ENCODE measurements at regions not wholly inside any gene's neighbourhood (a gene's known extent, or its start where the extent isn't known, plus 50 kb on each side); places are given as distances from the start of the nearest gene placed in this dataset.
"Not testable (repeated sequence)": the region's sequence is repeated elsewhere in the genome, so short reads cannot be mapped to it uniquely, and the experiment has no call there.

- no peak for DNase-seq (ENCODE audit: low spot score)
Observed at GRCh38 chr6:78589436-78589835, 277.9 kb upstream of the IRAK1BP1 start.

- no peak for DNase-seq (ENCODE audit: low spot score)
Observed at GRCh38 chr6:78593898-78594667, 273.3 kb upstream of the IRAK1BP1 start.

- DNase-seq (ENCODE audit: low spot score), result no peak
Observed at GRCh38 chr6:78594668-78595066, 272.7 kb upstream of the IRAK1BP1 start.

- no peak for DNase-seq (ENCODE audit: low spot score)
Observed at GRCh38 chr6:78597966-78598365, 269.4 kb upstream of the IRAK1BP1 start.

- DNase-seq (ENCODE audit: low spot score), result peak; percentile 51
Observed at GRCh38 chr6:78598966-78599365, 268.4 kb upstream of the IRAK1BP1 start.

- DNase-seq (ENCODE audit: low spot score), result no peak
Observed at GRCh38 chr6:78599526-78599925, 267.8 kb upstream of the IRAK1BP1 start.

GRCh38 chr6:78605909-78606446 lies 261.4 kb upstream of the IRAK1BP1 start:
- no peak for DNase-seq (ENCODE audit: low spot score)

- no peak for DNase-seq (ENCODE audit: low spot score)
Observed at GRCh38 chr6:78607189-78607588, 260.2 kb upstream of the IRAK1BP1 start.

GRCh38 chr6:78611102-78611620 lies 256.2 kb upstream of the IRAK1BP1 start:
- DNase-seq (ENCODE audit: low spot score), result no peak

GRCh38 chr6:78611886-78612480 lies 255.4 kb upstream of the IRAK1BP1 start:
- peak; percentile 52 for DNase-seq (ENCODE audit: low spot score)

GRCh38 chr6:78614961-78615360 lies 252.4 kb upstream of the IRAK1BP1 start:
- no peak for DNase-seq (ENCODE audit: low spot score)

GRCh38 chr6:78615430-78615904 lies 251.9 kb upstream of the IRAK1BP1 start:
- DNase-seq (ENCODE audit: low spot score), result no peak

GRCh38 chr6:78618970-78619369 lies 248.4 kb upstream of the IRAK1BP1 start:
- no peak for DNase-seq (ENCODE audit: low spot score)

GRCh38 chr6:78623554-78623953 lies 243.8 kb upstream of the IRAK1BP1 start:
- DNase-seq (ENCODE audit: low spot score), result no peak

GRCh38 chr6:78629154-78629721 lies 238.1 kb upstream of the IRAK1BP1 start:
- no peak for DNase-seq (ENCODE audit: low spot score)

- DNase-seq (ENCODE audit: low spot score), result no peak
Observed at GRCh38 chr6:78629836-78630235, 237.5 kb upstream of the IRAK1BP1 start.

- no peak for DNase-seq (ENCODE audit: low spot score)
Observed at GRCh38 chr6:78631976-78632375, 235.4 kb upstream of the IRAK1BP1 start.

GRCh38 chr6:78639111-78640110 lies 227.9 kb upstream of the IRAK1BP1 start:
- DNase-seq (ENCODE audit: low spot score), result no peak

GRCh38 chr6:78643976-78644375 lies 223.4 kb upstream of the IRAK1BP1 start:
- DNase-seq (ENCODE audit: low spot score), result not testable (repeated sequence)

GRCh38 chr6:78646542-78647415 lies 220.6 kb upstream of the IRAK1BP1 start:
- DNase-seq (ENCODE audit: low spot score), result peak; percentile 4

Data from HT-29 (cell line).